Testis (tissue), 2 donors: ENCODE measurements at regions not wholly inside any gene's neighbourhood (a gene's known extent, or its start where the extent isn't known, plus 50 kb on each side); places are given as distances from the start of the nearest gene placed in this dataset.
"Not testable (repeated sequence)": the region's sequence is repeated elsewhere in the genome, so short reads cannot be mapped to it uniquely, and the experiment has no call there.

Experiments used
- DNase-seq: peaks from one replicate; pipeline ENCODE4 v3.0.0-alpha.2; 2019
- H3K27ac ChIP-seq, 2 donors: fragments of 200-600 bp; sonication (generic); one replicate each; pipeline ENCODE4 v1.5.1; 2019
- H3K27me3 ChIP-seq: fragments of 200-600 bp; sonication (generic); one replicate; pipeline ENCODE4 v1.5.1; 2019
- H3K36me3 ChIP-seq: fragments of 200-600 bp; sonication (generic); one replicate; pipeline ENCODE4 v1.5.1; 2017; ENCODE audit warnings: low read depth; ENCODE audit errors: missing control alignments
- H3K4me1 ChIP-seq: fragments of 200-600 bp; sonication (generic); one replicate; pipeline ENCODE4 v1.5.1; 2019
- H3K4me3 ChIP-seq, 2 donors: fragments of 200-600 bp; sonication (generic); one replicate each; pipeline ENCODE4 v1.5.1; 2017 to 2019
- H3K9me3 ChIP-seq: fragments of 200-600 bp; sonication (generic); one replicate; pipeline ENCODE4 v1.5.1; 2017
- CTCF ChIP-seq, 3 experiments: fragments of 450-650 bp in 2 of 3; fragments of 200-600 bp in 1 of 3; sonication (generic) in 1 of 3; IDR thresholded peaks; one replicate each; pipeline ENCODE4 v1.5.1; 2016 to 2019; ENCODE audit warnings: antibody characterized with exemption in 3 of 3, mild to moderate bottlenecking in 2 of 3, moderate library complexity in 1 of 3
- POLR2A ChIP-seq: fragments of 450-650 bp; IDR thresholded peaks from one replicate; pipeline ENCODE4 v1.6.1; 2017; ENCODE audit warnings: antibody characterized with exemption, mild to moderate bottlenecking, moderate library complexity
- WGBS, 2 donors: methylation state at CpG; one replicate each; pipeline ENCODE4 v1.1.5; 2018; 5-methylcytosine and 5-hydroxymethylcytosine counted together
- intact Hi-C: fragments of 100-400 bp; cut with DNase I; formaldehyde crosslinking; loops from one replicate; pipeline ENCODE4 v1.15.1; 2023; ENCODE audit warnings: low total_unique reads

- Histone ChIP-seq H3K9me3 (no peaks in the 10 kb centered on the region), H3K4me1 (no peaks in the 10 kb centered on the region), H3K27me3 (no peaks in the 10 kb centered on the region), H3K27ac (no peak overlapping the region), H3K36me3 (no peaks in the 10 kb centered on the region), H3K4me3 (no peak overlapping the region)
- intact Hi-C loops: no loop called here
- 29% methylated on average over 3 of the region's 3 CpGs for WGBS, 2 donors
- TF ChIP-seq CTCF (IDR thresholded peaks at IDR 0.05): no peak
- no peak for TF ChIP-seq POLR2A
- DNase-seq: no peak
Observed at GRCh38 chr19:27962264-27962663, 1250.7 kb downstream of the UQCRFS1 start.

- H3K4me3 ChIP-seq: no peak overlapping the region
- DNase-seq: peak; percentile 79
- WGBS, 2 donors: 27 to 43% methylated on average over 9 of the region's 9 CpGs
- intact Hi-C loops: no loop called here
- no peaks in the 10 kb centered on the region for H3K4me1 ChIP-seq
- TF ChIP-seq CTCF (IDR thresholded peaks at IDR 0.05): no peak
- no peak for TF ChIP-seq POLR2A
- no peaks in the 10 kb centered on the region for H3K9me3 ChIP-seq
- no peaks in the 10 kb centered on the region for H3K27me3 ChIP-seq
- no peak overlapping the region for H3K27ac ChIP-seq
- no peaks in the 10 kb centered on the region for H3K36me3 ChIP-seq
Observed at GRCh38 chr19:27955485-27956480, 1257.2 kb downstream of the UQCRFS1 start.

GRCh38 chr19:27942607-27943006 lies 1270.3 kb downstream of the UQCRFS1 start:
- H3K27ac ChIP-seq, H3K36me3 ChIP-seq, H3K27me3 ChIP-seq, DNase-seq, H3K4me3 ChIP-seq, H3K9me3 ChIP-seq, H3K4me1 ChIP-seq, intact Hi-C loops: not testable (repeated sequence)
- WGBS, 2 donors: 78 to 81% methylated on average over 4 of the region's 4 CpGs

- Histone ChIP-seq H3K4me3 (no peak overlapping the region), H3K9me3 (no peaks in the 10 kb centered on the region), H3K4me1 (no peaks in the 10 kb centered on the region), H3K27ac (no peak overlapping the region), H3K36me3 (no peaks in the 10 kb centered on the region), H3K27me3 (no peaks in the 10 kb centered on the region)
- TF ChIP-seq CTCF (IDR thresholded peaks at IDR 0.05) (no peak), POLR2A (no peak)
- intact Hi-C loops: no loop called here
- DNase-seq: no peak
- 80 to 83% methylated on average over 1 of the region's 1 CpG for WGBS, 2 donors
Observed at GRCh38 chr19:27936139-27936538, 1276.8 kb downstream of the UQCRFS1 start.

- Histone ChIP-seq H3K4me3 (no peak overlapping the region), H3K9me3 (no peaks in the 10 kb centered on the region), H3K27me3 (no peaks in the 10 kb centered on the region), H3K4me1 (no peaks in the 10 kb centered on the region), H3K36me3 (no peaks in the 10 kb centered on the region), H3K27ac (no peak overlapping the region)
- TF ChIP-seq CTCF (IDR thresholded peaks at IDR 0.05): no peak
- TF ChIP-seq POLR2A: no peak
- intact Hi-C loops: no loop called here
- DNase-seq: no peak
Observed at GRCh38 chr19:27935669-27936068, 1277.3 kb downstream of the UQCRFS1 start.
